ENCODE measurements at regions not wholly inside any gene's neighbourhood (a gene's known extent, or its start where the extent isn't known, plus 50 kb on each side); places are given as distances from the start of the nearest gene placed in this dataset.
A peak's percentile ranks its signal among the peaks of the same experiment; 100 is the strongest.

DNA sequence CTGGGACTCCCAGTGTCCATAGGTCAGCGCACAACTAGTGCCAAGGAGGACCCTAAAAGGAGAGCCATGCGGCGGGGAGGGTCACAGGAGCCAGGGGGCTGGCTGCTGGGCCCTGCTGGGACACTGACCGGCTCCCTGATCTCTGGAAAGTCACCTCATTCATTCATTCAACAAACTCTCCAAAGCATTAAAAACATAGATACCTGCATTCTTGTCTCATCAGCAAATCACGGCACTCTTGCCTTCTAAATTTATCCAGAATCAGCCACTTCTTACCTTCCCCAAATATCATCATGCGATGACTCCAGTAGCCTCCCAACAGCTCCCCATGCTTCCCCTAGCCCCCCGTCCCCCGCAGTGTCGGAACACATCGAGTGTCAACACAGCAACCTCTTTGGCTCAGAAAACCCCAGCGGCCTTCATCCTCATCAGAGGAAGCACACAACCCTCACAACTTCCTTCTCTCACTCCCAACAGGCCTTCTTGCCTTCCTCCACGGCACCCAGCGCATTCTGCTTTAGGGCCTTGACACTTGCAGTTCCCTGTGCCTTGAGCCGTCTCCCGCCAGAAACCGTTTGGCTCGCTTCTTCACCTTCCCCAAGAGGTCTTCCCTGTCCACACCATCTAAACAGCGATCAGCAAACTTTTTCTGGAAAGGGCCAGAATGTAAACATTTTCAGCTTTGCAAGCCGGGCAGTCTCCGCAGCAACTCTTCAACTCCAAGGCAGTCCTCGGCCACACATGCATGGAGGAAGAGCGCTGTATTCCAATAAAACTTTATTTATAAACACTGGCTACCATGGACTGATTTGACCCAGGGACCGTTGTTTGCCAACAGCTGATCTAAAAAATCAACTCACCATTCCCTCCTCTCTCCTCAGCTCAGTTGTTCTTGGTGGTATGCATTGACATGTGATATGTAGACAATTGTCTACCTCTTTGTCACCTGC, 119.5 kb upstream of the TNRC6C start:
- ChIA-PET POLR2A (no interaction called here), CTCF (ENCODE audit: low intra/inter-chr PET ratio, low total read pairs) (no interaction called here)
- H3K27ac ChIP-seq (ENCODE audit: extremely low read length, insufficient read depth, low read length): no peak overlapping the region
- no peaks in the 10 kb centered on the region for H3K9me3 ChIP-seq (ENCODE audit: low read length)
- intact Hi-C loops (cut with micrococcal nuclease; ENCODE audit: unreplicated experiment): no loop called here
- no peaks in the 10 kb centered on the region for H3K36me3 ChIP-seq (replicated peaks in 1 of 2; ENCODE audit: control insufficient read depth in 1 of 2, insufficient read depth in 2 of 2, low read length in 2 of 2)
- no peaks in the 10 kb centered on the region for H4K20me1 ChIP-seq (ENCODE audit: insufficient read depth, low read length)
- BruUV-seq (replicated peaks): no TSS peak
- no peak overlapping the region for H2AFZ ChIP-seq (ENCODE audit: low read length)
- 46% methylated on average over 20 of the region's 23 CpGs for WGBS (ENCODE audit: low lambda C conversion rate)
- no peak overlapping the region for H3K4me2 ChIP-seq (ENCODE audit: low read depth, low read length)
- ATAC-seq (no peak), DNase-seq (ENCODE audit: low spot score) (no peak), FAIRE-seq (no peak)
- no peaks in the 10 kb centered on the region for H3K79me2 ChIP-seq (ENCODE audit: insufficient read depth, low read length)
- H3K27me3 ChIP-seq (ENCODE audit: control insufficient read depth in 1 of 2, insufficient read depth in 2 of 2, low read length in 2 of 2): peaks cover 8 to 65% of the 10 kb centered on the region in 2 experiments
- no peak overlapping the region for H3K9ac ChIP-seq (ENCODE audit: insufficient read depth, low read depth, low read length)
- H3K4me3 ChIP-seq (replicated peaks in 1 of 3; ENCODE audit: insufficient read depth in 1 of 3, low read depth in 2 of 3, low read length in 3 of 3): no peak overlapping the region
- peaks cover 5% of the 10 kb centered on the region; the same call in 1 of the 2 replicates for H3K4me1 ChIP-seq (ENCODE audit: insufficient read depth, low read length)
- in situ Hi-C loops (cut with HindIII; ENCODE audit: extremely low pct_ligation_motif_present, low pct_unique_long_range_greater_than_20kb): no loop called here
- TF ChIP-seq, protein P1, sequence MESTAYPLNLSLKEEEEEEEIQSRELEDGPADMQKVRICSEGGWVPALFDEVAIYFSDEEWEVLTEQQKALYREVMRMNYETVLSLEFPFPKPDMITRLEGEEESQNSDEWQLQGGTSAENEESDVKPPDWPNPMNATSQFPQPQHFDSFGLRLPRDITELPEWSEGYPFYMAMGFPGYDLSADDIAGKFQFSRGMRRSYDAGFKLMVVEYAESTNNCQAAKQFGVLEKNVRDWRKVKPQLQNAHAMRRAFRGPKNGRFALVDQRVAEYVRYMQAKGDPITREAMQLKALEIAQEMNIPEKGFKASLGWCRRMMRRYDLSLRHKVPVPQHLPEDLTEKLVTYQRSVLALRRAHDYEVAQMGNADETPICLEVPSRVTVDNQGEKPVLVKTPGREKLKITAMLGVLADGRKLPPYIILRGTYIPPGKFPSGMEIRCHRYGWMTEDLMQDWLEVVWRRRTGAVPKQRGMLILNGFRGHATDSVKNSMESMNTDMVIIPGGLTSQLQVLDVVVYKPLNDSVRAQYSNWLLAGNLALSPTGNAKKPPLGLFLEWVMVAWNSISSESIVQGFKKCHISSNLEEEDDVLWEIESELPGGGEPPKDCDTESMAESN (CRISPR knock-in tag; conservative IDR thresholded peaks at IDR 0.05): no peak
- TF ChIP-seq FOXK1 (CRISPR knock-in tag; IDR thresholded peaks at IDR 0.05; ENCODE audit: borderline replicate concordance, low read depth): no peak
- no peak for TF ChIP-seq ZNF343 (CRISPR knock-in tag; IDR thresholded peaks at IDR 0.05)
- TF ChIP-seq, protein P2, sequence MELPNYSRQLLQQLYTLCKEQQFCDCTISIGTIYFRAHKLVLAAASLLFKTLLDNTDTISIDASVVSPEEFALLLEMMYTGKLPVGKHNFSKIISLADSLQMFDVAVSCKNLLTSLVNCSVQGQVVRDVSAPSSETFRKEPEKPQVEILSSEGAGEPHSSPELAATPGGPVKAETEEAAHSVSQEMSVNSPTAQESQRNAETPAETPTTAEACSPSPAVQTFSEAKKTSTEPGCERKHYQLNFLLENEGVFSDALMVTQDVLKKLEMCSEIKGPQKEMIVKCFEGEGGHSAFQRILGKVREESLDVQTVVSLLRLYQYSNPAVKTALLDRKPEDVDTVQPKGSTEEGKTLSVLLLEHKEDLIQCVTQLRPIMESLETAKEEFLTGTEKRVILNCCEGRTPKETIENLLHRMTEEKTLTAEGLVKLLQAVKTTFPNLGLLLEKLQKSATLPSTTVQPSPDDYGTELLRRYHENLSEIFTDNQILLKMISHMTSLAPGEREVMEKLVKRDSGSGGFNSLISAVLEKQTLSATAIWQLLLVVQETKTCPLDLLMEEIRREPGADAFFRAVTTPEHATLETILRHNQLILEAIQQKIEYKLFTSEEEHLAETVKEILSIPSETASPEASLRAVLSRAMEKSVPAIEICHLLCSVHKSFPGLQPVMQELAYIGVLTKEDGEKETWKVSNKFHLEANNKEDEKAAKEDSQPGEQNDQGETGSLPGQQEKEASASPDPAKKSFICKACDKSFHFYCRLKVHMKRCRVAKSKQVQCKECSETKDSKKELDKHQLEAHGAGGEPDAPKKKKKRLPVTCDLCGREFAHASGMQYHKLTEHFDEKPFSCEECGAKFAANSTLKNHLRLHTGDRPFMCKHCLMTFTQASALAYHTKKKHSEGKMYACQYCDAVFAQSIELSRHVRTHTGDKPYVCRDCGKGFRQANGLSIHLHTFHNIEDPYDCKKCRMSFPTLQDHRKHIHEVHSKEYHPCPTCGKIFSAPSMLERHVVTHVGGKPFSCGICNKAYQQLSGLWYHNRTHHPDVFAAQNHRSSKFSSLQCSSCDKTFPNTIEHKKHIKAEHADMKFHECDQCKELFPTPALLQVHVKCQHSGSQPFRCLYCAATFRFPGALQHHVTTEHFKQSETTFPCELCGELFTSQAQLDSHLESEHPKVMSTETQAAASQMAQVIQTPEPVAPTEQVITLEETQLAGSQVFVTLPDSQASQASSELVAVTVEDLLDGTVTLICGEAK (IDR thresholded peaks at IDR 0.05): no peak
- TF ChIP-seq, protein P2 (CRISPR knock-in tag; IDR thresholded peaks at IDR 0.05): peak; percentile 91
- TF ChIP-seq RBAK (CRISPR knock-in tag; IDR thresholded peaks at IDR 0.05): no peak
- TF ChIP-seq MAFF (IDR thresholded peaks at IDR 0.05; ENCODE audit: low read depth, low read length): peak; percentile 35; the same call in 1 of the 2 replicates
- TF ChIP-seq ZNF234 (CRISPR knock-in tag; conservative IDR thresholded peaks at IDR 0.05): no peak
- no peak for TF ChIP-seq STAT5B (CRISPR knock-in tag; IDR thresholded peaks at IDR 0.05)
- no peak for TF ChIP-seq ZSCAN25 (CRISPR knock-in tag; IDR thresholded peaks at IDR 0.05)
- TF ChIP-seq NRL (CRISPR knock-in tag; IDR thresholded peaks at IDR 0.05; ENCODE audit: borderline replicate concordance): no peak
- TF ChIP-seq ZNF558 (CRISPR knock-in tag; IDR thresholded peaks at IDR 0.05; ENCODE audit: borderline replicate concordance): no peak

Data from HepG2 (cell line).